GM12878 (cell line): ENCODE measurements at regions not wholly inside any gene's neighbourhood (a gene's known extent, or its start where the extent isn't known, plus 50 kb on each side); places are given as distances from the start of the nearest gene placed in this dataset.

Experiments
- ATAC-seq: fragments of 200-7000 bp; cut with Tn5 transposase; 3 replicates; pipeline ENCODE4 v1.9.1; 2020; ENCODE audit warnings: mild to moderate bottlenecking, moderate library complexity
- BruUV-seq: library from RNA; stranded (reverse); fragments of 400-500 nt; replicated peaks from 2 replicates; lab custom pipeline; 2021; lab: Mats Ljungman, UMichigan
- CTCF ChIA-PET: fragments of 300-600 bp; sonication (Branson Sonifier 250); formaldehyde crosslinking; extraction: SDS; loops from one replicate; lab custom pipeline; 2021; ENCODE audit warnings: inconsistent platforms; lab: Yijun Ruan, JAX
- POLR2A ChIA-PET: fragments of 350-600 bp; formaldehyde crosslinking; extraction: SDS; loops from one replicate; lab custom pipeline; 2021; ENCODE audit warnings: inconsistent platforms; lab: Charles Lee
- RAD21 ChIA-PET: fragments of 300-600 bp; sonication (Branson Sonifier 250); formaldehyde crosslinking; loops from one replicate; lab custom pipeline; 2023; ENCODE audit warnings: antibody characterized with exemption; ENCODE audit not compliant: unreplicated experiment; lab: Charles Lee
- SMC1A ChIA-PET: fragments of 300-600 bp; sonication (Branson Sonifier 250); formaldehyde crosslinking; loops from one replicate; lab custom pipeline; 2023; ENCODE audit not compliant: unreplicated experiment, uncharacterized antibody; lab: Charles Lee
- DNase-seq: peaks from one replicate; pipeline ENCODE4 v3.0.0-alpha.2; 2011; ENCODE audit warnings: low read depth, low spot score
- FAIRE-seq: peaks from 3 replicates; lab custom pipeline; 2011; peaks lifted over from hg19 to GRCh38; lab: Jason Lieb, UNC
- H2AFZ ChIP-seq: 2 replicates; pipeline ENCODE4 v1.6.0; 2011; ENCODE audit warnings: low read depth, low read length, control low read depth; ENCODE audit not compliant: control insufficient read depth
- H3K27ac ChIP-seq: 2 replicates; pipeline ENCODE4 v1.5.1; 2011; ENCODE audit warnings: control low read depth; ENCODE audit not compliant: control insufficient read depth, insufficient read depth
- H3K27me3 ChIP-seq, 2 experiments: replicated peaks in 1 of 2; 2 replicates each; pipeline versions ENCODE4 v1.6.0 to v1.6.1; 2011; ENCODE audit warnings: low read length in 1 of 2; ENCODE audit not compliant: control insufficient read depth in 2 of 2, insufficient read depth in 2 of 2
- H3K36me3 ChIP-seq, 2 experiments: 2 replicates each; pipeline ENCODE4 v1.5.1; 2011; ENCODE audit warnings: low read length in 1 of 2; ENCODE audit not compliant: control insufficient read depth in 2 of 2, insufficient read depth in 2 of 2
- H3K4me1 ChIP-seq: 2 replicates; pipeline ENCODE4 v1.6.1; 2011; ENCODE audit warnings: mild to moderate bottlenecking, low read length, moderate library complexity, mixed read lengths; ENCODE audit not compliant: control insufficient read depth, insufficient read depth
- H3K4me2 ChIP-seq: 2 replicates; pipeline ENCODE4 v1.6.0; 2011; ENCODE audit warnings: control low read depth; ENCODE audit not compliant: control insufficient read depth, insufficient read depth
- H3K4me3 ChIP-seq: fragments of 200-600 bp; sonication (generic); 2 replicates; pipeline ENCODE4 v1.5.1; 2016
- H3K79me2 ChIP-seq: 2 replicates; pipeline ENCODE4 v1.6.0; 2011; ENCODE audit warnings: low read length; ENCODE audit not compliant: control insufficient read depth, insufficient read depth
- H3K9ac ChIP-seq: 2 replicates; pipeline ENCODE4 v1.8.0; 2011; ENCODE audit warnings: low read length, control low read depth, mixed read lengths; ENCODE audit not compliant: control insufficient read depth, insufficient read depth
- H3K9me3 ChIP-seq: replicated peaks from 3 replicates; pipeline ENCODE4 v1.5.1; 2011; ENCODE audit warnings: mild to moderate bottlenecking, low read length; ENCODE audit not compliant: control insufficient read depth, insufficient read depth
- H4K20me1 ChIP-seq: 2 replicates; pipeline ENCODE4 v1.6.0; 2011; ENCODE audit not compliant: control insufficient read depth, insufficient read depth
- BCL11A ChIP-seq: IDR thresholded peaks from 2 replicates; pipeline ENCODE4 v1.6.1; 2011; ENCODE audit warnings: low read depth, low read length
- CBFB ChIP-seq: IDR thresholded peaks from 2 replicates; pipeline ENCODE4 v1.6.1; 2016; ENCODE audit warnings: antibody characterized with exemption, low read depth
- HSF1 ChIP-seq: fragments of 150-350 bp; IDR thresholded peaks from 2 replicates; pipeline ENCODE4 v1.6.1; 2014; ENCODE audit warnings: mild to moderate bottlenecking, low read depth, low read length
- MYC ChIP-seq: IDR thresholded peaks from 2 replicates; pipeline ENCODE4 v1.6.1; 2011; ENCODE audit warnings: mild to moderate bottlenecking, low read length, moderate library complexity, inconsistent platforms; ENCODE audit not compliant: insufficient read depth, insufficient replicate concordance, insufficient read length, severe bottlenecking
- RAD21 ChIP-seq: IDR thresholded peaks from 2 replicates; pipeline ENCODE4 v1.6.1; 2011; ENCODE audit warnings: mild to moderate bottlenecking, low read depth, low read length, moderate library complexity; ENCODE audit not compliant: insufficient read depth
- RAD51 ChIP-seq: fragments of 450-650 bp; IDR thresholded peaks from 2 replicates; pipeline ENCODE4 v1.6.1; 2016; ENCODE audit warnings: moderate library complexity, mild to moderate bottlenecking, inconsistent platforms
- SREBF2 ChIP-seq: IDR thresholded peaks from 2 replicates; pipeline ENCODE4 v1.6.1; 2012; ENCODE audit warnings: mild to moderate bottlenecking, low read length
- TBL1XR1 ChIP-seq: IDR thresholded peaks from 2 replicates; pipeline ENCODE4 v1.6.1; 2012; ENCODE audit warnings: low read depth, low read length, improper control_type of control experiment
- TCF12 ChIP-seq: IDR thresholded peaks from 2 replicates; pipeline ENCODE4 v1.6.1; 2011; ENCODE audit warnings: low read depth, mild to moderate bottlenecking, low read length
- ZBTB4 ChIP-seq: fragments of 450-650 bp; formaldehyde crosslinking; IDR thresholded peaks from 2 replicates; pipeline ENCODE4 v1.4.0; 2022; ENCODE audit warnings: mild to moderate bottlenecking, moderate library complexity
- WGBS: methylation state at CpG from one replicate; pipeline ENCODE4 v1.1.6; 2016; ENCODE audit warnings: low lambda C conversion rate; ENCODE audit not compliant: insufficient replicate concordance, insufficient coverage; ENCODE audit errors: missing lambda C conversion rate; 5-methylcytosine and 5-hydroxymethylcytosine counted together
- in situ Hi-C: fragments of 300-500 bp; cut with MboI; formaldehyde crosslinking; loops from 9 replicates; pipeline ENCODE4 v1.14.3; 2018; ENCODE audit warnings: mixed read lengths
- intact Hi-C: fragments of 100-400 bp; cut with micrococcal nuclease; formaldehyde crosslinking; loops from one replicate; pipeline ENCODE4 v1.14.2; 2022; ENCODE audit not compliant: unreplicated experiment

- H3K4me2 ChIP-seq: no peak overlapping the region
- no peak for FAIRE-seq
Observed at GRCh38 chr16:48971571-48972077, 310.0 kb downstream of the CBLN1 start.

GRCh38 chr16:48970216-48970615 is 311.4 kb downstream of the CBLN1 start:
- no peak overlapping the region for H3K4me2 ChIP-seq
- in situ Hi-C loops (no loop called here), intact Hi-C loops (no loop called here)
- SMC1A ChIA-PET: no interaction called here
- no peaks in the 10 kb centered on the region; a peak in 1 of 4 replicates for H3K27me3 ChIP-seq
- ATAC-seq: no peak
- H2AFZ ChIP-seq: no peak overlapping the region
- RAD21 ChIA-PET: no interaction called here
- BruUV-seq: no TSS peak
- no peaks in the 10 kb centered on the region for H4K20me1 ChIP-seq
- H3K27ac ChIP-seq: no peak overlapping the region
- 41% methylated on average over 7 of the region's 7 CpGs for WGBS
- no peak for FAIRE-seq
- no peak overlapping the region for H3K9ac ChIP-seq
- POLR2A ChIA-PET: no interaction called here
- DNase-seq: no peak
- H3K36me3 ChIP-seq: no peaks in the 10 kb centered on the region
- no peaks in the 10 kb centered on the region for H3K79me2 ChIP-seq
- CTCF ChIA-PET: no interaction called here
- H3K4me1 ChIP-seq: no peaks in the 10 kb centered on the region
- TF ChIP-seq ZBTB4 (CRISPR knock-in tag) (no peak), TBL1XR1 (no peak), RAD21 (no peak), SREBF2 (no peak), TCF12 (no peak), RAD51 (no peak), BCL11A (no peak)
- H3K9me3 ChIP-seq: no peaks in the 10 kb centered on the region
- no peak overlapping the region for H3K4me3 ChIP-seq

More at GRCh38 chr16:48971571-48972077, 310.0 kb downstream of the CBLN1 start:
- Histone ChIP-seq H3K36me3 (no peaks in the 10 kb centered on the region), H3K27ac (no peak overlapping the region), H3K79me2 (no peaks in the 10 kb centered on the region), H3K9ac (no peak overlapping the region), H3K27me3 (peaks cover 0 to 1% of the 10 kb centered on the region in 2 experiments; a peak in 2 of 4 replicates), H3K4me3 (no peak overlapping the region), H4K20me1 (no peaks in the 10 kb centered on the region), H3K9me3 (no peaks in the 10 kb centered on the region), H2AFZ (no peak overlapping the region), H3K4me1 (no peaks in the 10 kb centered on the region)
- in situ Hi-C loops: no loop called here
- ChIA-PET POLR2A (no interaction called here), CTCF (interaction anchor here (1.3 kb wide), 1 partner anchor 16 kb away, joined by 3 read pairs; no protein-coding TSS in a partner anchor), RAD21 (no interaction called here), SMC1A (no interaction called here)
- no peak for ATAC-seq
- BruUV-seq: no TSS peak
- WGBS: 0% methylated on average over 4 of the region's 4 CpGs
- DNase-seq: no peak
- intact Hi-C loops: no loop called here
- TF ChIP-seq MYC (no peak), CBFB (no peak), HSF1 (no peak)
